ENCODE measurements at regions not wholly inside any gene's neighbourhood (a gene's known extent, or its start where the extent isn't known, plus 50 kb on each side); places are given as distances from the start of the nearest gene placed in this dataset.

DNA sequence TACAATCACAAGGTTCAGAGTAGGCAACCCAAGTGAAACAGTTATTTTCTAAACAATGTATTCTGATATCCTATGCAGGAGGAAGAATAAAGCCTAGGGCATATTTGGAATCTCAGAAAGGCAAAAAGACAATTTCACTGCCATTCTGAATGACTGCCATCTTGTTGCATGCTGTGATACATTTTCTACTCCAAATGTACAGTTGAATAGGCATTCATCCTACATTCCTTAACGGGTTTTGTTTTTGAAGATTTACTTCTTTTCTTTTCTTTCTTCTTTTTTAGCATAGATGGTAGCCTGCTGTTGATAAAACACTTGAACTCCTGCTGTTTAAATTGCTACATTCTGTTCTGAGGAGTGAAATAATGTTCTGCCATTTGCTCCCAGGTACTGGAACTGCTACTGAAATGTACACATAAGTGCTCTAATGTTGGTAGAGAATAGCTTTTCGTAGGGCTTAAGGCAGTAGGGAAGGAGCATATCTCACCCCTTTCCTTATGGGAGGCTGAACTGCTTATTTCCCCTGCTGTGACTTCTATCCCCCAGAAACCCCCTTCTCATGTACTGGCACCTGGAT, 506.8 kb downstream of the DNAJB9 start:
- H3K27ac ChIP-seq: no peak overlapping the region
- TF ChIP-seq CTCF (conservative IDR thresholded peaks at IDR 0.05): no peak

DNA sequence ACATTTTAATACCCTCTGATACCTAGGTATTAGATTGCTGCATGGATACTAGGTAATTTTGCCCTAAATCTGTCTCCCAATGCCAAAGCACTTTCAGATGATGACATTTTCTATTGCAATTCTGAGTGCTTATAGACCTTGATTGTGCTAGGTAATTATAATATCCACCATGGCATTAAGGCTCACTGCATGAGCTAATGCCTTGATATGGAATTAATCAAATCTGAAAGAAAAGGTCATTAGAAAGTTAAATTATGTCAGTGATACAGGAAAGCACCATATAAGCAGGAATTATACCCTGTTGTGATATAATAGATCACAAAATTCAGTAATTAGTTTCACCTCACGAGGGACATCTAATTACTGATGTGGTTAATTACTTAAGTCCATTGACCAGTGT, 521.4 kb downstream of the DNAJB9 start:
- no peak for TF ChIP-seq CTCF (conservative IDR thresholded peaks at IDR 0.05)
- H3K27ac ChIP-seq: no peak overlapping the region

GRCh38 chr7:109092268-109092667, 522.6 kb downstream of the DNAJB9 start:
- peak; percentile 72 for TF ChIP-seq CTCF (conservative IDR thresholded peaks at IDR 0.05)
- H3K27ac ChIP-seq: no peak overlapping the region

DNA sequence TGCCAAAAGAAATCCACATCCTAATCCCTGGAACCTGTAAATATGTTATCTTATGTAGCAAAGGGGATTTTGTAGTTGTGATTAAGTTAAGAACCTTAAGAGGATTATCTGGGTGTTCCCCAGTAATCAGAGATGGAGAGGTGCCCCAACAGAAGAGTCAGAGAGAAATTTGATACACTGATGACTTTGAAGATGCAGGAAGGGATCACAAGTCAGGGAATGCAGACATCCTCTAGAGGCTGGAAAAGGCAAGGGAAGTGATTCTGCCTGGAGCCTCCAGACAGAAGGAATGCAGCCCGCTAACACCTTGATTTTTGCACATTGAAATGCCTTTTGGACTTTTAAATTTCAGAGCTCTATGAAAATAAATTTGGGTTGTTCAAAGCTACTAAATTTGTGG, 531.7 kb downstream of the DNAJB9 start:
- H3K27ac ChIP-seq: no peak overlapping the region
- no peak for TF ChIP-seq CTCF (conservative IDR thresholded peaks at IDR 0.05)

- TF ChIP-seq CTCF (conservative IDR thresholded peaks at IDR 0.05): no peak
- no peak overlapping the region for H3K27ac ChIP-seq
Observed at GRCh38 chr7:109109558-109109957, 539.9 kb downstream of the DNAJB9 start.

DNA sequence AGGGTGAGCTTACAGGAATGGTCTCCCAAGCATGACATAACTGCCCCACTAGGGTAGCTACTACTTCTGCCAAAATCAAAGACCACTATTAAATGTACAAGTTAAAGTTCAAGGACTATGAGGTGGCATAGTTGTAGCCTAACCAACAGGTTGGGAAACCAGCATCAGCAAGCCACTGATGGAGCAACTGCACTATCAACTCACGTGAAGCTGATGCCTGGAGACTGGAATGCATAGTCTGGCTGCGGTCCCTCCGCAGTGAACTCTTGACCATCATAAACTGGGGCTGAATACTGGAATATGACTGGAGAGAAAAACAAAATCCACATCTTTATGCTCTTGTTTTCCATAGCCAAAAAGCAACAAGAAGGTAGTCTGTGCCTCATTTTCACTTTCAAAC, 541.4 kb downstream of the DNAJB9 start:
- no peak for TF ChIP-seq CTCF (conservative IDR thresholded peaks at IDR 0.05)
- H3K27ac ChIP-seq: no peak overlapping the region

DNA sequence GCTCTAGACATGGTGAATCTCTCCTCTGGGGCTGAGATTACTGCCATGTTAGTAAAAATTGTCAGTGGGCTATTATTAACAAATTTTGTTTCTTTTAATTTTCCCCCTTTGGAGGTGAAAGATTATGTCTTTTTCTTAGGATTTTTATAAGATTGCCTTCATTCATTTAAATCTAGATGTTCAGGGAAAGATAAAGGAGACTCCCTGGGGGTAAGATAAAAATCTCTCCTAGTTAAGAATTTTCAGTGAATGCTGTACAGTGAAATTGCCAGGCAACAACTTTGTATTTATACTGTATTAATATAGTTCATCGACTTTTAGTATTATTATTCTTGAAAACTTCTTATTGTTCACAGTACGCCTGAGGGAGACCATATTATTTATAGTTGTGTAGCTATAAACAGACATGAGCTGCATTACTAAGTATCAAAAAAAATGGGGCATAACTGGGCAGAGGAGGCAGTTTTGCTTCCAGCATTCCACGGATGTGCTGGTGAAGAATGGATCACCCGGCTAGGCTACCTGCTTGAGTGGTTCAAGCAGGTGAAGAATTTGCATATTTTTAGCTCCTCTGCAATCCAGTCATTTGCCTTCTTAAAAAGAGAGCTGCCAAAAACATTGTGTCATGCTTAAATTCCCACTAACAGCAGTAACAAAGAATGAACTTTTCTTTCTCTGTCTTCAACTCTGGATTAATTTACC, 552.1 kb downstream of the DNAJB9 start:
- TF ChIP-seq CTCF (conservative IDR thresholded peaks at IDR 0.05): no peak

More for the DNA sequence above, 552.1 kb downstream of the DNAJB9 start:
- H3K27ac ChIP-seq: no peak overlapping the region

Data from VCaP (cell line).